Right lobe of liver (tissue), 4 donors: ENCODE measurements at regions not wholly inside any gene's neighbourhood (a gene's known extent, or its start where the extent isn't known, plus 50 kb on each side); places are given as distances from the start of the nearest gene placed in this dataset.

Source experiments
- CTCF ChIP-seq, 4 donors: fragments of 200-600 bp in 3 of 4; fragments of 450-650 bp in 1 of 4; IDR thresholded peaks; one replicate each; pipeline versions ENCODE4 v1.5.1 to v1.8.0; 2016 to 2022; ENCODE audit warnings: antibody characterized with exemption in 4 of 4, mild to moderate bottlenecking in 2 of 4
- POLR2A ChIP-seq: fragments of 450-650 bp; IDR thresholded peaks from one replicate; pipeline ENCODE4 v1.6.1; 2017; ENCODE audit warnings: antibody characterized with exemption, mild to moderate bottlenecking
- donor health status: DM: no; HTN: no; CAD: no.
- donor health status: DM: no; HTN: no; CAD: no.
- donor health status: DM: no; HTN: yes; CAD: no.

- TF ChIP-seq CTCF (IDR thresholded peaks at IDR 0.05) (no peak), POLR2A (no peak)
Observed at GRCh38 chr2:185895828-185896693, 157.5 kb downstream of the FSIP2 start.
